HFF-Myc (cell line): ENCODE measurements at regions not wholly inside any gene's neighbourhood (a gene's known extent, or its start where the extent isn't known, plus 50 kb on each side); places are given as distances from the start of the nearest gene placed in this dataset.

ENCODE experiments used
- DNase-seq: peaks from one replicate; pipeline ENCODE4 v3.0.0-alpha.2; 2011; ENCODE audit warnings: low read depth; ENCODE audit errors: extremely low read depth
- H3K4me3 ChIP-seq: replicated peaks from 2 replicates; pipeline ENCODE4 v1.5.1; 2011; ENCODE audit warnings: low read depth, mild to moderate bottlenecking, control low read depth, low read length
- CTCF ChIP-seq: IDR thresholded peaks from 2 replicates; pipeline ENCODE4 v1.5.1; 2012; ENCODE audit warnings: mild to moderate bottlenecking, low read depth, low read length, control low read depth; ENCODE audit errors: missing control alignments

DNA sequence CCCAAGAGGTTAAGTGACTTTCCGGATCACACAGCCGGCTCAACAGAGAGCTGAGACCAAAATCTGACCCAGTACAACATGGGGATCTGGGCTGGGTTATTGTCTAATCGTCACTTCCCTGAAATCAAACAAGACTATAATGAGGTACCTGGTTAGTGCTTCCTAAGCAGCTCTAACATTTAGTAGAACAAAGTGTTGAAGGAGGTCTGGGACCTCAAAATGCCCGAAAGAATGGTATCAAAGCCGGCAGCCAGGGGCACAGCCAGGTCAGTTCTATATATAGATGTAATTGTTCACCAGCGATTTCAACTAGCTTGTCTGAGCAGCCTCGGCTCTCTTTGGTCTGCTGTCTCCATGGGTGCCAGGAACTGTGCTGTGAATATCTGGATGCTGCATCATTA, 245.5 kb upstream of the ECI2 start:
- no peak overlapping the region for H3K4me3 ChIP-seq
- no peak for DNase-seq
- no peak for TF ChIP-seq CTCF

DNA sequence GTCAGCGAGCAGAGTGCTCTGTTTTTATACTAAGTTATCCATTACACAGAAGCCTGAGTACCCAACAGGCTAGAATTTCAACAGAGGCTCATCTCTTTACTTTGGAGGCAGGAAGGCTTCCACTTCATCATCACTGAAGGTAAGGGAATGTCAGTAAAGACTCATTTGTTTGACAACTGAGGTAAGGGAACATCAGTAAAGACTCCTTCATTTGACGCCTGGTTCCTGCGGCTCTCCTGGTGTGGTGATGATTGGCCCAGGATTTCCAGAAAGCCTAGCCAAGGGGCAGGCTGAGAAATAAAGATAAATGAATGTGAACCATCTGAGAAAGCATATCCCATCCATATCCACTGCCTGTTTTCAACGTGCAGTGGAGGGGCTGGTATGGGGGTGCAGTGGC, 244.6 kb upstream of the ECI2 start:
- no peak overlapping the region for H3K4me3 ChIP-seq
- no peak for DNase-seq
- TF ChIP-seq CTCF: no peak

- no peak for DNase-seq
- H3K4me3 ChIP-seq: no peak overlapping the region
- TF ChIP-seq CTCF: no peak
Measured at GRCh38 chr6:4378319-4378996, 243.1 kb upstream of the ECI2 start.

- no peak for TF ChIP-seq CTCF
- no peak overlapping the region for H3K4me3 ChIP-seq
- DNase-seq: no peak
Measured at GRCh38 chr6:4377603-4378002, 242.2 kb upstream of the ECI2 start.

DNA sequence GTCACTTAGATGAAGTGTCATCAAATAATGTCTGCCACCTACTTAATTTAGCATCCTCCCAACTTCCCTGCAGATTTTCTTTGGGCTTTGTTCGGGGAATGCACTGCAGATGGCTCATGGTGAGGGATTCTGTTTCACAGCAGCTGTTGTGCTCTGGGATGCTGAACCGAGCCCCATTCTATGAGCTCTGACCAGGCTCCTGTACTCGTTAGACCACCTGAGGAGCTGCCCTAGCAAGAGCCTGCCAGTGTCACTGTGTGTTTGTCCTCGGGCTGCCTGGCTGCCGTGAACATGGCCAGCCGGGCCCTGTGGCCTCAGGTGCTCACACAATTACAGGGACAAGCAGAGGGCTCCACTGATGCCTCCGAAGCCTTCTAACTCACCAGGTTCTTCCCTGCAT, 238.8 kb upstream of the ECI2 start:
- no peak overlapping the region for H3K4me3 ChIP-seq
- no peak for DNase-seq
- no peak for TF ChIP-seq CTCF

DNA sequence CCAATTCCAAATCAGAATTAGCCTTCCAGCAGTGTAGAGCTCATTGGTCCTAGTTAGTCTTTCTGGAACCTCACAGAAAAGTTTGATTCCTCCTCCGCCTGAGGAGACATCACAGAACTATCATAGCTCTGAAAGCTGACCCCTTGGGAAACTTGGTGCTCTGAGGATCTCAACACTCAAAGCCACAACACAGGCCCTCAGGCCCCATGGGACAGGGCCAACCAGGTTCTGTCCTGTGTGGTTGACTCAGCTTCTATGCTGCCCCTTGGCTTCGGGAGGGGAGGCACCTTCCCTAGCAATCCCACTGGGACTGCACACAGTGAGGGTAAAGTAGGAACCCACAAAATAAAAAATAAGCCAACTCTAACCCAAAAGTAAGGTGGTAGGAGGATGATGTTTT, 237.5 kb upstream of the ECI2 start:
- no peak overlapping the region for H3K4me3 ChIP-seq
- no peak for TF ChIP-seq CTCF
- no peak for DNase-seq
